GM23338 (cell line): ENCODE measurements at regions not wholly inside any gene's neighbourhood (a gene's known extent, or its start where the extent isn't known, plus 50 kb on each side); places are given as distances from the start of the nearest gene placed in this dataset.

ENCODE experiments used
- ATAC-seq: fragments of 200-7000 bp; cut with Tn5 transposase; 3 replicates; pipeline ENCODE4 v1.9.1; 2020
- DNase-seq: peaks from one replicate; pipeline ENCODE4 v3.0.0-alpha.2; 2015; ENCODE audit warnings: low spot score
- H2AFZ ChIP-seq: fragments of 200-600 bp; sonication (generic); 2 replicates; pipeline ENCODE4 v1.8.0; 2016; ENCODE audit warnings: antibody characterized with exemption, mild to moderate bottlenecking, moderate library complexity
- H3F3A ChIP-seq: fragments of 200-600 bp; sonication (generic); replicated peaks from 2 replicates; pipeline ENCODE4 v1.8.0; 2017; ENCODE audit warnings: antibody characterized with exemption, mixed run types, low read depth
- H3K27ac ChIP-seq: fragments of 200-600 bp; sonication (generic); 2 replicates; pipeline ENCODE4 v1.6.1; 2016; ENCODE audit warnings: low read depth
- H3K27me3 ChIP-seq: fragments of 200-600 bp; sonication (generic); 2 replicates; pipeline ENCODE4 v1.8.0; 2016; ENCODE audit warnings: mild to moderate bottlenecking, mixed run types, moderate library complexity; ENCODE audit not compliant: insufficient read depth
- H3K36me3 ChIP-seq: fragments of 200-600 bp; sonication (generic); 2 replicates; pipeline ENCODE4 v1.8.0; 2016; ENCODE audit warnings: mild to moderate bottlenecking; ENCODE audit not compliant: insufficient read depth
- H3K4me1 ChIP-seq: fragments of 200-600 bp; sonication (generic); 2 replicates; pipeline ENCODE4 v1.8.0; 2016; ENCODE audit warnings: mild to moderate bottlenecking, moderate library complexity; ENCODE audit not compliant: insufficient read depth
- H3K4me2 ChIP-seq: fragments of 200-600 bp; sonication (generic); 2 replicates; pipeline ENCODE4 v1.7.1; 2017; ENCODE audit warnings: mixed run types
- H3K4me3 ChIP-seq: fragments of 200-600 bp; sonication (generic); 2 replicates; pipeline ENCODE4 v1.6.1; 2016; ENCODE audit warnings: mixed run types
- H3K79me2 ChIP-seq: fragments of 200-600 bp; sonication (generic); replicated peaks from 2 replicates; pipeline ENCODE4 v1.8.0; 2017; ENCODE audit warnings: mild to moderate bottlenecking; ENCODE audit not compliant: insufficient read depth
- H3K9me2 ChIP-seq: fragments of 200-600 bp; sonication (generic); 2 replicates; pipeline ENCODE4 v1.8.0; 2017; ENCODE audit not compliant: insufficient read depth
- H4K20me1 ChIP-seq: fragments of 200-600 bp; sonication (generic); replicated peaks from 2 replicates; pipeline ENCODE4 v1.8.0; 2017; ENCODE audit warnings: mild to moderate bottlenecking; ENCODE audit not compliant: insufficient read depth
- H3K27ac Mint-ChIP-seq: 2 replicates; pipeline ENCODE4 v1.8.0; 2020; ENCODE audit warnings: inconsistent platforms, mild to moderate bottlenecking, moderate library complexity, mixed read lengths
- H3K27me3 Mint-ChIP-seq: 3 replicates; pipeline ENCODE4 v1.8.0; 2022; ENCODE audit warnings: low read depth, mild to moderate bottlenecking, moderate library complexity, mixed read lengths, inconsistent platforms; ENCODE audit not compliant: insufficient read depth, poor library complexity
- H3K36me3 Mint-ChIP-seq: 3 replicates; pipeline ENCODE4 v1.8.0; 2021; ENCODE audit warnings: low read depth, mild to moderate bottlenecking, inconsistent platforms, moderate library complexity, mixed read lengths
- H3K4me1 Mint-ChIP-seq: 3 replicates; pipeline ENCODE4 v1.8.0; 2020; ENCODE audit warnings: mild to moderate bottlenecking, inconsistent platforms, mixed read lengths
- H3K4me3 Mint-ChIP-seq: 3 replicates; pipeline ENCODE4 v1.8.0; 2021; ENCODE audit warnings: moderate library complexity, mild to moderate bottlenecking, inconsistent platforms, mixed read lengths
- H3K9me3 Mint-ChIP-seq: 3 replicates; pipeline ENCODE4 v1.8.0; 2020; ENCODE audit warnings: moderate library complexity, mild to moderate bottlenecking, inconsistent platforms, mixed read lengths
- CREB1 ChIP-seq: fragments of 250-450 bp; sonication (Bioruptor Pico); IDR thresholded peaks from 2 replicates; pipeline ENCODE4 v1.5.0; 2020; ENCODE audit warnings: low read depth, mild to moderate bottlenecking, moderate library complexity
- ETS1 ChIP-seq: IDR thresholded peaks from 2 replicates; pipeline ENCODE4 v1.6.1; 2016; ENCODE audit warnings: antibody characterized with exemption
- EZH2 ChIP-seq: fragments of 200-600 bp; sonication (generic); IDR thresholded peaks from one replicate; pipeline ENCODE4 v1.8.0; 2017; ENCODE audit warnings: antibody characterized with exemption, mild to moderate bottlenecking, low read depth; ENCODE audit not compliant: unreplicated experiment
- EZH2phosphoT487 ChIP-seq: fragments of 200-600 bp; sonication (generic); IDR thresholded peaks from one replicate; pipeline ENCODE4 v1.8.1; 2018; ENCODE audit warnings: antibody characterized with exemption; ENCODE audit not compliant: unreplicated experiment
- JUNB ChIP-seq: IDR thresholded peaks from one replicate; pipeline ENCODE4 v1.6.1; 2016; ENCODE audit warnings: antibody characterized with exemption; ENCODE audit not compliant: unreplicated experiment
- NANOG ChIP-seq: IDR thresholded peaks from 2 replicates; pipeline ENCODE4 v1.6.1; 2016; ENCODE audit warnings: antibody characterized with exemption, borderline replicate concordance
- POLR2AphosphoS5 ChIP-seq: IDR thresholded peaks from 2 replicates; pipeline ENCODE4 v1.6.1; 2016; ENCODE audit warnings: antibody characterized with exemption, low read depth
- REST ChIP-seq: IDR thresholded peaks from one replicate; pipeline ENCODE4 v1.6.1; 2018; ENCODE audit warnings: antibody characterized with exemption; ENCODE audit not compliant: unreplicated experiment
- STAT1 ChIP-seq: IDR thresholded peaks from one replicate; pipeline ENCODE4 v1.6.1; 2016; ENCODE audit warnings: antibody characterized with exemption; ENCODE audit not compliant: unreplicated experiment
- ZNF114 ChIP-seq: fragments of 250-450 bp; sonication (Bioruptor Pico); IDR thresholded peaks from 2 replicates; pipeline ENCODE4 v1.5.0; 2020; ENCODE audit warnings: mild to moderate bottlenecking, moderate library complexity
- ZNF331 ChIP-seq: fragments of 250-450 bp; sonication (Bioruptor Pico); IDR thresholded peaks from 2 replicates; pipeline ENCODE4 v1.5.0; 2020; ENCODE audit warnings: low read depth, mild to moderate bottlenecking, moderate library complexity
- TF ChIP-seq, protein P1 (sequence below), 2 experiments: fragments of 200-600 bp in 1 of 2; sonication (generic) in 1 of 2; conservative IDR thresholded peaks; 2 replicates each; pipeline versions ENCODE4 v1.5.1 to v1.6.1; 2016 to 2017; ENCODE audit warnings: antibody characterized with exemption in 2 of 2, low read depth in 2 of 2, mild to moderate bottlenecking in 2 of 2, moderate library complexity in 1 of 2
- TF ChIP-seq, protein P2 (sequence below): fragments of 250-450 bp; sonication (Bioruptor Pico); IDR thresholded peaks from 2 replicates; pipeline ENCODE4 v1.5.0; 2020; ENCODE audit warnings: mild to moderate bottlenecking, moderate library complexity

- no peaks in the 10 kb centered on the region for H3K79me2 ChIP-seq
- H3K4me3 ChIP-seq = no peak overlapping the region
- TF ChIP-seq EZH2 (no peak), POLR2AphosphoS5 (no peak), REST (no peak), ZNF331 (CRISPR knock-in tag) (no peak), NANOG (no peak), ZNF114 (CRISPR knock-in tag) (no peak), CREB1 (no peak), EZH2phosphoT487 (no peak), JUNB (no peak), STAT1 (no peak), ETS1 (no peak)
- TF ChIP-seq, protein P1, sequence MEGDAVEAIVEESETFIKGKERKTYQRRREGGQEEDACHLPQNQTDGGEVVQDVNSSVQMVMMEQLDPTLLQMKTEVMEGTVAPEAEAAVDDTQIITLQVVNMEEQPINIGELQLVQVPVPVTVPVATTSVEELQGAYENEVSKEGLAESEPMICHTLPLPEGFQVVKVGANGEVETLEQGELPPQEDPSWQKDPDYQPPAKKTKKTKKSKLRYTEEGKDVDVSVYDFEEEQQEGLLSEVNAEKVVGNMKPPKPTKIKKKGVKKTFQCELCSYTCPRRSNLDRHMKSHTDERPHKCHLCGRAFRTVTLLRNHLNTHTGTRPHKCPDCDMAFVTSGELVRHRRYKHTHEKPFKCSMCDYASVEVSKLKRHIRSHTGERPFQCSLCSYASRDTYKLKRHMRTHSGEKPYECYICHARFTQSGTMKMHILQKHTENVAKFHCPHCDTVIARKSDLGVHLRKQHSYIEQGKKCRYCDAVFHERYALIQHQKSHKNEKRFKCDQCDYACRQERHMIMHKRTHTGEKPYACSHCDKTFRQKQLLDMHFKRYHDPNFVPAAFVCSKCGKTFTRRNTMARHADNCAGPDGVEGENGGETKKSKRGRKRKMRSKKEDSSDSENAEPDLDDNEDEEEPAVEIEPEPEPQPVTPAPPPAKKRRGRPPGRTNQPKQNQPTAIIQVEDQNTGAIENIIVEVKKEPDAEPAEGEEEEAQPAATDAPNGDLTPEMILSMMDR (conservative IDR thresholded peaks at IDR 0.05; ENCODE audit: low read depth in 2 of 2) = no peak
- TF ChIP-seq, protein P2, sequence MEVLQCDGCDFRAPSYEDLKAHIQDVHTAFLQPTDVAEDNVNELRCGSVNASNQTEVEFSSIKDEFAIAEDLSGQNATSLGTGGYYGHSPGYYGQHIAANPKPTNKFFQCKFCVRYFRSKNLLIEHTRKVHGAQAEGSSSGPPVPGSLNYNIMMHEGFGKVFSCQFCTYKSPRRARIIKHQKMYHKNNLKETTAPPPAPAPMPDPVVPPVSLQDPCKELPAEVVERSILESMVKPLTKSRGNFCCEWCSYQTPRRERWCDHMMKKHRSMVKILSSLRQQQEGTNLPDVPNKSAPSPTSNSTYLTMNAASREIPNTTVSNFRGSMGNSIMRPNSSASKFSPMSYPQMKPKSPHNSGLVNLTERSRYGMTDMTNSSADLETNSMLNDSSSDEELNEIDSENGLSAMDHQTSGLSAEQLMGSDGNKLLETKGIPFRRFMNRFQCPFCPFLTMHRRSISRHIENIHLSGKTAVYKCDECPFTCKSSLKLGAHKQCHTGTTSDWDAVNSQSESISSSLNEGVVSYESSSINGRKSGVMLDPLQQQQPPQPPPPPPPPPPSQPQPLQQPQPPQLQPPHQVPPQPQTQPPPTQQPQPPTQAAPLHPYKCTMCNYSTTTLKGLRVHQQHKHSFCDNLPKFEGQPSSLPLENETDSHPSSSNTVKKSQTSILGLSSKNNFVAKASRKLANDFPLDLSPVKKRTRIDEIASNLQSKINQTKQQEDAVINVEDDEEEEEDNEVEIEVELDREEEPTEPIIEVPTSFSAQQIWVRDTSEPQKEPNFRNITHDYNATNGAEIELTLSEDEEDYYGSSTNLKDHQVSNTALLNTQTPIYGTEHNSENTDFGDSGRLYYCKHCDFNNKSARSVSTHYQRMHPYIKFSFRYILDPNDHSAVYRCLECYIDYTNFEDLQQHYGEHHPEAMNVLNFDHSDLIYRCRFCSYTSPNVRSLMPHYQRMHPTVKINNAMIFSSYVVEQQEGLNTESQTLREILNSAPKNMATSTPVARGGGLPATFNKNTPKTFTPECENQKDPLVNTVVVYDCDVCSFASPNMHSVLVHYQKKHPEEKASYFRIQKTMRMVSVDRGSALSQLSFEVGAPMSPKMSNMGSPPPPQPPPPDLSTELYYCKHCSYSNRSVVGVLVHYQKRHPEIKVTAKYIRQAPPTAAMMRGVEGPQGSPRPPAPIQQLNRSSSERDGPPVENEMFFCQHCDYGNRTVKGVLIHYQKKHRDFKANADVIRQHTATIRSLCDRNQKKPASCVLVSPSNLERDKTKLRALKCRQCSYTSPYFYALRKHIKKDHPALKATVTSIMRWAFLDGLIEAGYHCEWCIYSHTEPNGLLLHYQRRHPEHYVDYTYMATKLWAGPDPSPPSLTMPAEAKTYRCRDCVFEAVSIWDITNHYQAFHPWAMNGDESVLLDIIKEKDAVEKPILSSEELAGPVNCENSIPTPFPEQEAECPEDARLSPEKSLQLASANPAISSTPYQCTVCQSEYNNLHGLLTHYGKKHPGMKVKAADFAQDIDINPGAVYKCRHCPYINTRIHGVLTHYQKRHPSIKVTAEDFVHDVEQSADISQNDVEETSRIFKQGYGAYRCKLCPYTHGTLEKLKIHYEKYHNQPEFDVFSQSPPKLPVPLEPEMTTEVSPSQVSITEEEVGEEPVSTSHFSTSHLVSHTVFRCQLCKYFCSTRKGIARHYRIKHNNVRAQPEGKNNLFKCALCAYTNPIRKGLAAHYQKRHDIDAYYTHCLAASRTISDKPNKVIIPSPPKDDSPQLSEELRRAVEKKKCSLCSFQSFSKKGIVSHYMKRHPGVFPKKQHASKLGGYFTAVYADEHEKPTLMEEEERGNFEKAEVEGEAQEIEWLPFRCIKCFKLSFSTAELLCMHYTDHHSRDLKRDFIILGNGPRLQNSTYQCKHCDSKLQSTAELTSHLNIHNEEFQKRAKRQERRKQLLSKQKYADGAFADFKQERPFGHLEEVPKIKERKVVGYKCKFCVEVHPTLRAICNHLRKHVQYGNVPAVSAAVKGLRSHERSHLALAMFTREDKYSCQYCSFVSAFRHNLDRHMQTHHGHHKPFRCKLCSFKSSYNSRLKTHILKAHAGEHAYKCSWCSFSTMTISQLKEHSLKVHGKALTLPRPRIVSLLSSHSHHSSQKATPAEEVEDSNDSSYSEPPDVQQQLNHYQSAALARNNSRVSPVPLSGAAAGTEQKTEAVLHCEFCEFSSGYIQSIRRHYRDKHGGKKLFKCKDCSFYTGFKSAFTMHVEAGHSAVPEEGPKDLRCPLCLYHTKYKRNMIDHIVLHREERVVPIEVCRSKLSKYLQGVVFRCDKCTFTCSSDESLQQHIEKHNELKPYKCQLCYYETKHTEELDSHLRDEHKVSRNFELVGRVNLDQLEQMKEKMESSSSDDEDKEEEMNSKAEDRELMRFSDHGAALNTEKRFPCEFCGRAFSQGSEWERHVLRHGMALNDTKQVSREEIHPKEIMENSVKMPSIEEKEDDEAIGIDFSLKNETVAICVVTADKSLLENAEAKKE = no peak
- no peak overlapping the region for H3K4me2 ChIP-seq
- H3K27ac Mint-ChIP-seq = no peak overlapping the region
- H2AFZ ChIP-seq = no peak overlapping the region
- H3K9me3 Mint-ChIP-seq = no peaks in the 10 kb centered on the region
- no peaks in the 10 kb centered on the region for H3K36me3 ChIP-seq
- peaks cover 29% of the 10 kb centered on the region for H3K4me1 Mint-ChIP-seq
- no peak for ATAC-seq
- no peaks in the 10 kb centered on the region for H4K20me1 ChIP-seq
- no peak for DNase-seq
- H3K27me3 ChIP-seq = no peaks in the 10 kb centered on the region
- H3K27ac ChIP-seq = no peak overlapping the region
- H3F3A ChIP-seq = no peaks in the 10 kb centered on the region
- H3K4me3 Mint-ChIP-seq = no peak overlapping the region
- H3K9me2 ChIP-seq = peaks cover 11% of the 10 kb centered on the region
- H3K27me3 Mint-ChIP-seq = peaks cover 7% of the 10 kb centered on the region
- peaks cover 23% of the 10 kb centered on the region for H3K4me1 ChIP-seq
- H3K36me3 Mint-ChIP-seq = no peaks in the 10 kb centered on the region
These were observed 211.9 kb upstream of the UMPS start for GRCh38 chr3:124518350-124518749.
